Hematopoietic multipotent progenitor cell (in vitro differentiated cells): ENCODE measurements at regions not wholly inside any gene's neighbourhood (a gene's known extent, or its start where the extent isn't known, plus 50 kb on each side); places are given as distances from the start of the nearest gene placed in this dataset.

ENCODE experiments used
- DNase-seq, 3 donors: peaks; one replicate each; pipeline ENCODE4 v3.0.0-alpha.2; 2011 to 2015; ENCODE audit warnings: low read depth in 2 of 3, low spot score in 2 of 3

DNA sequence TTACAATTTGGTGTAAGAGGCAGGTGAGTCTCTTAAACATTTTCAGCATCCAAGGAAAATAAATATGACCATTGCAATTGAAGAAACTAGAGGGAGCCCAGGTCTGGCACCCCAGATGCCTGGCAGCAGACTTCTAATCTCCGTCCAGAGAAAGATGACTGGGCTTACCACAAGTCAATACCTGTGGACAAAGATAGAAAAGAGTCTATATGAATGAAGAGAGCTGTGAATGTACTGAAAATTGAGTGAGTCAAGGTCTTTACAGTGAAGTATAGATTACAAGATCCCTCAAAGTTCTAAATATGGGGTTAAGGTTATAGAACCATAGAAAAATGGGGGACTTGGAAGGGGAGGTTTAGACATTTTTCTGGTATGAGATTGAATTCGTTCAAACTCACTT is 827.4 kb upstream of the NR2F2 start:
- DNase-seq = no peak

DNA sequence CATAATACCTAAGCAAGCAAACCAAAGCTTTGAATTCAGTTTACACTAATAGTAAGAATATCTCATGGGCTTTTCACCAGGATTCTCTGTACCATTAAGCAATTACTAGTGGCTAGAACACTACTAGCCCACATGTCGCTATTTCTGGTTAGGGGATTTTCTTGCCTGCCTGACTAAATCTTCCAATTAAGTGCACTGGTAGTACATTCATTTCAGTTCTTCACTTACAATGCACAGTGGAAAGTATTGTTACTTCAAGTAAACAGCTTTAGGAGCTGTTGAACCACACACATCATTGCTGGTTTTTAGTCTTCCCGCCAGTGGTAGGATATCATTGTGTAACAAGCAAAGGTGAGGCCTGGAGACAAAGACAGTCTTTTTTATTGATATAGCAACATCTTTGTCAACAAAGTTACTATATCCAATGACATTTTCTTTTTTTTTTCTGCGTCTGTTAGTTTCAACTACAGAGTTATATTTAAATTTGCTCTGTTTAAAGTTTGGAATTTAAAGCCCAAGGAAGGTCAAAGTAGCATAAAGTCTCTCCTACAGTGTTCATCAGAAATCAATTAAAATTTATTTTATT is 826.8 kb upstream of the NR2F2 start:
- DNase-seq = no peak

DNA sequence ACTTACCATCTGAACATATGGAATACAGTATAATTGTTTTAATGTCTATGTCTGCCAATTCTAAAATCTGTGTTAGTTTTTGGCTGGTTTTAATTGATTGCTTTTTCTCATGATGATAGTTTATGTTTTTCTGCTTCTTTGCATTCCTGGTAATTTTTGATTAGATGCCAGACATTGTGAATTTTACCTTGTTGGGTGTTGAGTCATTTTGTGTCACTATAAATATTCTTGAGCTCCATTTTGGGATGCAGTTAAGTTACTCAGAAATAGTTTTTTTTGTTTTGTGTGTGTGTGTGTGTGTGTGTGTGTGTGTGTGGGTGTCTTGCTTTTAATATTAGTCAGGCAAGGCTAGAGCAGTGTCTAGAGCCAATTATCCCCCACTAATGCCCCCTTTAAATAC is 818.8 kb upstream of the NR2F2 start:
- DNase-seq = no peak

DNA sequence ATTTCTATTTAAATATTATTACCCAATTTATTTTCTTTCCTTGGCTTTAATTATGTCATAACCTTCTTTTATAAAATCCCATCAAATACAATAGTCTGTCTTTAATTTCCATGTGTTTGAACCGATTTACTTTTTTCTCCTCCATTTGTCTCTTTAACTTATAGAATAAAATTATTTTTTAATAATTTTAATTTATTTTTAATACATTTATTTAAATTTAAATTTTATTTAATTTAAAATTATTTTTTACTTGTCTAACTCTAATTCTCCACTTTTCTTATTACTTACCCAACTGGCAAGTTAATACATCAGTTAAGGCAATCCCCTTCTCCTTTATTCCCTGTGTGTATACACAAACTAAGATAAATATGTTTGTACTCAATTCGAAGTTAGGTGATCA is 817.6 kb upstream of the NR2F2 start:
- no peak for DNase-seq

DNA sequence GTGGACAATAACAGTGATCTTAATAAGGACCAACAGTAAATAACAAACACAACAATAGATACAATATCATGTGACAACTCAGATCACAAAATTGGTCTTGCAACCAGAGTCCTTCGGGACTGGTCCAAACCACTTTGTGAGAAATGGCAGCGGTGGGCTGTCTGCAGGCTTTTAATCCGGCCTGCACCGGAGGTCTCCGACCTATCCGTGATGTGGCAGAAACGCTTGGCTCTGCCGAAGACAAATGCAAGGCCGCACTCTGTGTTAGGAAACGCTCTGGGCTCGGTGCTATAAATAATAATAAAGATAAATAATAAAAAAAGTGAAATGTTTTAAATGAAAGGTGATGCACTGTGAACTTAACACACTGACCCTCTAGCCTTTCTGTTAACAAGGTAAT is 810.6 kb upstream of the NR2F2 start:
- DNase-seq = no peak

DNA sequence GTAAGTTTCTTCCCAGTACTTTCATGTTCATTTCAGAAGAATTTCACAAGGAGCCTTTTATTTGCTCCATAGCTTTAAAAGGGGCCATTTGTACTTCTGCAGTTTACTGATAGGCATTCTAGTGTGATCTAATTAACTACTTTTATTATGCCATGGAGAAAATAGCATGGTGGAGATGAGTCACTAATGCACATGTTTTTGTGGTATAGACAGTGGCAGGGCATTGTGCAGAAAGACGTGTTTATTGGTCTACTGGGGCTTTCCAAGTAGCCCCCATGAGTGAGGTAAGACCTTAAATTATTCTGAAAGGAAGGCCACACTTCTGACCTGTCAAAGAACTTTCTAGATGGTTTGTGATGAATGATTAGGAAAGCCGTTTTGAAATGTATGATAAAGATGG is 810.0 kb upstream of the NR2F2 start:
- DNase-seq = no peak

DNA sequence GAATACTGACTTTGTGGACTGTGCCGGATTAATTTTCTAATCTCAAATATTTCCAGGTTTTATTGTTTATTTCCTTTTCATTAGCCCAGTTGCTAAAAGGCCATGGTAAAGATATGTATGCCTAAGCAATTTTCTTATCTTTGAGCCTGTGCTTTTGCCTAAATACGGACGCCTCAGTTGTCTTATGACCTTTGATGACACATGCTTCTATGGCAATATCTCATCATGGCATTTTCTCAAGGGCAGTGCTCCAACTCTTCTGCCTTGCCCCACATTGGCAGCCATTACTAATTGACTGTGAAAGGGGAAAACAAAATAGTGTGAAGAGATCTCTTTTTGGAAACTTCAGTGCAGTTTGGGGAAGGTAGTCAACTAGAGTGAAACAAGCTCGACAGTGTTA is 809.6 kb upstream of the NR2F2 start:
- no peak for DNase-seq

DNA sequence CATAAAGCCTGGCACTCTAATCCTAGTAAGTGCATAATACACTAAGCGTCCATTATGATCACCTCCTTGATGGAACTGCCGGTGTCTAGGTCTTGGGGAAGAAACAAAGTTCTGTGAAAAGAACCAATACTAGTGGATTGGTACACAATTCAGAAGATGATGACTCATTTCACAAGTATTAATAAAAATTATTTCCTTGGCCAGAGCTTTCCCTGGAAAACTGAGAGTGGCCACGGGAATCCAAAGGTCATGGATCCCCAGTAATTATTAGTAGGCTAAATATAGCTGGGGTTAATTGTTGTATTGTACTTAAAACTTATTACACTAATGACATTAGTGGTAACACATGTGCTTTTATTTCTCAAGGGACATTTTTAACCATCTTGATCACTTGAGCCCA is 808.0 kb upstream of the NR2F2 start:
- no peak for DNase-seq

DNA sequence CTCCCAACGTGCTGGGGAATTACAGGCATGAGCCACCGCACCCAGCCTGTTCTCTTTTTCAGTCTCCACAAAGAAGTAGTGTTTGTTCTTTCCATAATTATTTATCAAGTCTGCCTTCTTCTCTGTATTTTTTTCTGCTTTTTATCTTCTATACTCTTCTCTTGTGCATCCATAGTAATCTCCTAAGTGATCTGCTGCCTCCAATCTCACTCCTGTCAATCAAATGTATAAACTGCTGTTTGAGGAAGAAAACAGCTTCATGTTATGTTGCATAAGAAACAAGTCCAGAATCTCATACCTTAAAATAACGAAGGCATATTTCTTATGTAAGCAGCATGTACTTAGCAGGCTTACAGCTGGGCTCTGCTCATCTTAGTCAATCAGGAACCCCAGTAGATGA is 801.6 kb upstream of the NR2F2 start:
- DNase-seq = no peak

DNA sequence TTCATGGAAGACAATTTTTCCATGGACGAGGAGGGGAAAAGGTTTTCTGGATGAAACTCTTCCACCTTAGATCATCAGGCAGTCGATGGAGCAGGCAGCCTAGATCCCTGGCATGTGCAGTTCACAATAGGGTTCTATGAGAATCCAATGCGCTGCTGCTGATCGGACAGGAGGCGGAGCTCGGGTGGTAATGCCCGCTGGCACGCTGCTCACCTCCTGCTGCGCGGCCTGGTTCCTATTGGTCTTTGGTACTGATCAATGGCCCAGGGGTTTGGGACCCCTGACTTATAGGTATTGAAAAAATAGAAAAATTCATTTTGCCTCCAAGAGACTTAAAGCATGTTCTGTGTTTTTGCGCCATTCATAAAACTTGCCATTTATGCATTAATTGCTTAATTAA is 793.9 kb upstream of the NR2F2 start:
- DNase-seq = no peak

DNA sequence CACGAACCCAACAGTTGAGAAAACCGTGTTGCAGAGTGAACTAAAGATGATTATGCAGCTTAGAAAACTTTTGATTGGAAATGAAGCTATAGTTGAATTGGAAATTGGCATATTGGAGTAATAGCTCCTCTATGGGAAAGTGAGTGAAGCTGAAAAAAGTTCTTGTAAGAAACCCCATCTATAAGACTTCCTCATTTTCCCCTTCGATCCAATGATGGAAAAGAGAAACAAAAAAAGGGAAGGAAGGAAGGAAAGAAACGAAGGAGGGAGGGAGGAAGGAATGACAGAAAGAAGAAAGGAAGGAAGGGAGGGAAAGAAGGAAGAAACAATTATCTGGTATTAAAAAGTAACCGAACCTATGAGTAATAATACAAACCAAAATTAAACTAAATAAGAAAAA is 791.8 kb upstream of the NR2F2 start:
- no peak for DNase-seq

DNA sequence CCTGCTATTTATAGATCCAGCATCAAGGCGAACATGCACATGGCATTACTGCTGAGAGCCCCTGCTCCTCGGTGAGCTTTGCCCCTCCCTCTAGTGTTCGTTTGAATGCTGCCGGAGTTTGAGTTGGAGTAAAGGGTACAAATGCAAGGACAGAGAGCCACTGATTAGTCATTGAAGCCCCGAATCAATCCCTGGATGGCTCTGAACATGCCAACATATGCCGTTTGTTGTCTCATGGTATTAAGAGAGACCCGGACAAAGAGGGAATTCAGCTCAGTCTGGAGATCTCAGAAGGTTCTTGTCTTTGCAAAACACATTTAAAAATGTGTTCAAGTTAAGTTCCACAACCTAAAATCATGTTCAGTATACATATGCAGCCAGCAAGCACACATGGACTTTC is 789.2 kb upstream of the NR2F2 start:
- no peak for DNase-seq

DNA sequence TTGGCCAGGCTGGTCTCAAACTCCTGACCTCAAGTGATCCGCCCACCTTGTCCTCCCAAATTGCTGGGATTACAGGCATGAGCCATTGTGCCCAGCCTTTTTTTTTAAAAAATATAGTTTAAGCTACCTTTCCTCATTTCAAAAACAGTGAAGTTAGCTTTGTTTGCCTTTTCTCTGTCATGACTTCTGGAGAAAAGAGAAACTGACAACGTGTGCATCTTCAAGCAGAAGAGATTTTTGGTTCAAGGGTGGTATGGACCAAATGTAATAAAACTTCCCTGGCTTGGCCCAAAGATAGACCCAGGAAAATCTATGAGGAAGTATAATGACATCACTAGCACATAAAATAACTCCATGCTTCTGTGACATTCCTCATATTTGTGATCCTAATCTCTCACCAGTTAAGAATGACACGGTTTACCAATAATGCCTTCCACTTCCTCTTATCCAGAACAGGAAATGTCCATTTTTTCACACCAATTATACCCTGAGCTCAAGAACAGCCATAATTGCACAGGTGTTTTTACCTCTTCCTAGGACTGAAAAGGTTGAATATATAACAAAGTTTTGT is 781.2 kb upstream of the NR2F2 start:
- DNase-seq = no peak

DNA sequence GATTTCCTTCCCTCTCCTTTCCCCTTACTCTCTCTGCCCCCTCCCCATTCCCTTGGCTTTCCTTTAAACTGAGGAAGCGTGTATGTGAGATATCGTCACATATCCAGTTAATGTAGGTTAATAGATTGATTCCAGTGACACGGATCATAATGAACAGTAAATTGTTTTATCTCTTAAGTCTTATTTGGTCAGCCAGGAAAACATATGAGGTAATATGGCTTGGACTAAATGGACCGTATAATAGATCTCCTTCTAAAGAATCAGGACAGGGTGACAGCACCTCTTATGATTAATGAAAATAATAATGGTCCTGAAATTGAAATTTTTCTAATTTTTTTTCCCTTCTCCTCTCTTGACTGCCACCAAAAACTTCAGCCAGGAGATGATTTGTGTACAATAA is 779.8 kb upstream of the NR2F2 start:
- DNase-seq = no peak

DNA sequence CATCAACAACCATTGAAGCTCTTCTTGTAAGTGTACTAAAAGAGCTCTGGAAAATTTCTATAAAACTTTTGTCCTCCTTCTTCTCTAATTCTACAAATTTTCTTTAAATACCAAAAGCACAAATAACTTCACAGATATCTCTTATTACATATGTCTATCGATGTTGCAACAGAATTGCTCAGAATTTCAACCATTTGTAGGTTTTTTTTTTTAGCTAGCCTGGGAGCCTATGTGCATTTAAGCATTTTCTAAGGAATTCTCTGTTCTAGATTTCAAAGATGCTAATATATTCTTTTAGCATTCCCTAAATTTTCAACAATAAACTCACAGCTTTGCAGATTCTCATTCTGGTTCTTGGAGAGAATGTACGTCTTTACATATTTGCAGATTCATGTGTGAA is 774.3 kb upstream of the NR2F2 start:
- no peak for DNase-seq

DNA sequence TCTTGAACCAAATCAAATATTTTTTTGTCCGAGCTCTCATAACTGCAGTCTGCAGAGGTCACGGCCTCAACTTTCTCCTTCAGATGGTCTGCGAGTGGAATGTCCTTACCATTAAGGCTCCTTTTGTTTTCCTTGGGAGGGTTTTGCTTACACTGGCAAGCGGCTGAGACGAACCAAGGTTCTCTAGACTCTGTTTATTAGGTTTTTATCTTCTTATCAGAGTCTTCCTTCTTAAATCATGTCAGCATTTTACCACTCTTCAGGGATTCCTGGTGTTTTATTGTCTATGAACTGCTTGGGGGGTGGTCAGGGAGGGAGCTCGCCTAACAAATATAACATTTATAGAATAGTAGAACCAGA is 773.7 kb upstream of the NR2F2 start:
- DNase-seq = no peak

DNA sequence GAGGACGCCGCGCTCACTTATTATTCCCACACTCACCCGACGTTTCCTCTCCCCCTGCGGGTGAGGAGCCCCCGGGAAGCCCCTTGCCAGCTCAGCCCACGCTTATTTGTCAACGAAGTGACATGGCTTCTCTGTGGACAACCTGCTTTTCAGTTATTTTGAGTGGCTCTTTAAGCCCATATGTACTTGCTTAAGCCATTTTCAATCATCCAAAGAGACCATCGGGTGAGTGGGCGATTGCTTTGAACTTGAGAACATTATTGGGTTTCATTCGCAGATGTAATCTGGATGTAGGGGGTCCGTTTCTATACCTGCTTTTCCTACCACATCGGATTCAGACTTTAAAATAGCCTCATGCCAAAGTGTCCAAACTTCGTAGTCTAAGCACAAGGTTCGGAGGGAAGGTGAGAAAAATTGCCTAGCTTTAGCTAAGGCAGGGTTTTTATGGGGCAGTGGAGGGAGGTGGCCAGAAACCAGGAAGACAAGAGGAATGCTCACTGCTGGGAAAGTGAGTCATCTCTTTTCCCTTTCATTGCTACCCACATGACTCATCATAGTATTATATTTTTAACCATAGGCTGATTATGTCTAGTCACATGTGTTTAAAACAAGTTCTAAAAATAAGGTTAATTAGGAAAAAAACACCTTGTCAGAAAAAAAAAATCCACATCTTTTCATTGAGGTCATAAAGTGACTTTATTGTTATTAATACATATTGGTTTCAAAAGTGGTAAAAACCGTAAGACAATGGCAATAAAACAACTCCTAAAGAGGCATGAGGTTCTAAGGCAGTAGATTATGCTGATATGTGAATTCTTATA is 773.1 kb upstream of the NR2F2 start:
- DNase-seq = no peak

DNA sequence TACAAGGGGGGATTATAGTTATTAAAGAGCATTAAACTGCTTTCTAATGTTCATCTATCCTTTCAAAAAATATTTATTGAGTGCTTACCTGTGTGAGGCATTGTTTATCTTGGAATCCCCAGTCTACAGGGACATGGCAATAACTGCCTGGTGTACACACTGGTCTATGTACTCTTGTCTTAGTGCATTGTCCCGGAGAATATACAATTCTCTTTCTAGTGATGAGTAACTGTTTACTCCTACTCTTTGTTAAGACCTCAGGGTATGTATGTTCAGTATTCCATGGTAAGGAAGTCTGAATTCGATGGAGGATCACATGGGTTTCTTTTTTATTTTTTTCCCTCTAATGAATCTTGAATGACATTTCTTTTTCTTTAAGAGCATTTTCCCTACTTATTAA is 772.4 kb upstream of the NR2F2 start:
- no peak for DNase-seq

DNA sequence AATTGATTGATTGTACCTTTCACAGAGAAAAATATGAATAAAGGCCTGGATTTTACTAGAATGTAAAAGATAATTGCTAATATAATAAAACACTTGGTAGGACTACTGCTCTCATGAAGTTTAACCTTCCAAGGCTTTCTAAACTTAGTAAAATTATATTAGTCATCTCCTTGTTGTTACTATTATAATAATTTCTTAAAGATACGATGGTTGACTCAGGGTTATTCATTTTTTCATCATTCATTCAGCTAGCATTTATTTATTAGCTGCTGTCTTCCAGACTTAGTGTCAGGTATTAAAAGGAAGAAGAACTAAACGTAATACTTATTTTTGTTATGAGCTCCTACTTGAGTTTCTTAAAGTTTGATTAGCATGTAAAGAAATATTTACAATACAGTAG is 771.6 kb upstream of the NR2F2 start:
- DNase-seq = no peak

DNA sequence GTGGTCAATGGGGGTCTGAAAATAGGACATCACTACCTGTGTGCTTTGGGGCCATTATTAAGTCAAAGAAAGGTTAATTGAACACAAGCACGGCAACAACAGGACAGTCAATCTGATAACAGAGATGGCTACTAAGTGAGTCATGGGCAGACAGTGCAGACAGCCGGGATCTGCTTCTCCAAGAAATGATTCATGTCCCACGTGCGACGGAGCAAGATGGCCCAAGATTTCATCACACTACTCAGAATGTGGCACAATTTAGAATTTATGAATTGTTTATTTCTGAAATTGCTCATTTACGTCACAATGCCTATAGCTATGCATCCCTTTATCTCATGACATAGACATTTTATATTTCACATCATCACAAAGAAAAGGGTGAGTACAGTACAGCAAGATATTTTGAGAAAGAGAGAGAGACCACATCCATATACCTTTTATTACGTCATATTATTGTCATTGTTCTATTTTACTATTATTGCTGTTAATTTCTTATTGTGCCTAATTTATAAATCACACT is 770.6 kb upstream of the NR2F2 start:
- no peak for DNase-seq

DNA sequence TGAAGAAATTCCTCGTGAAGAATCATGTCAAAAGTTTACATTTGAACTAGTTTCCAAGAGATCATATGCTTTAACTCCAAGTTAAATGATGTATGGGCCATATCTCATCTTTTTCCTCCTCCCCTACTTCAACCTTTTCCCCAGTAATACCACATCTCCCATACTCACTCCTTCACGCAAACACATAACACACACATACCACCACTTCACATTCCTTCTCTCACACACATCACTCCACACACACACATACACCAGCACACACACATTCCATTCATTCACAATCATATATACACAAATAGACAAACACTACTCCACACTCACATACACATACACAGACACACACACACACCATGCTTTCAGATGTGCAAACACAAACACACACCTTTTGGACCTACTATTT is 769.0 kb upstream of the NR2F2 start:
- no peak for DNase-seq

DNA sequence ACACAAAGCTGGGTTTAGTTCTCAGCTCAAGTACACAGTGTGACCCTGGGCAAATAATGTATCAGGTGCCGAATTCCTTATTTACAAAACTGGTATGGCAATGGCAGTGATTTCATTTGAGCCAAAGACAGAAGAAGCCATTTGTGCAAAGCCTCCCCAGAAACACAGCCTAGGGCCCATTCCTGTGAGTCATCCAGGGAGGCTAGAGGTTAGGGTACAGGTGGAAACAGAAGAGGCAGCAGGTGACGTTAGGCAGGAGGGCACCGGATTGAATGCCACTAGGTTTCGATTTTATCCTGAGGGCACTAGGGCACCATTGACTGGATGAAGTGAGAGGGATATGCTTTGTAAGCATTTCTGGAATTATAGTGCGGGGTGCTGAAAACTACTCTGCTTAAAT is 766.9 kb upstream of the NR2F2 start:
- DNase-seq = no peak
